ENCODE measurements at regions not wholly inside any gene's neighbourhood (a gene's known extent, or its start where the extent isn't known, plus 50 kb on each side); places are given as distances from the start of the nearest gene placed in this dataset.

DNA sequence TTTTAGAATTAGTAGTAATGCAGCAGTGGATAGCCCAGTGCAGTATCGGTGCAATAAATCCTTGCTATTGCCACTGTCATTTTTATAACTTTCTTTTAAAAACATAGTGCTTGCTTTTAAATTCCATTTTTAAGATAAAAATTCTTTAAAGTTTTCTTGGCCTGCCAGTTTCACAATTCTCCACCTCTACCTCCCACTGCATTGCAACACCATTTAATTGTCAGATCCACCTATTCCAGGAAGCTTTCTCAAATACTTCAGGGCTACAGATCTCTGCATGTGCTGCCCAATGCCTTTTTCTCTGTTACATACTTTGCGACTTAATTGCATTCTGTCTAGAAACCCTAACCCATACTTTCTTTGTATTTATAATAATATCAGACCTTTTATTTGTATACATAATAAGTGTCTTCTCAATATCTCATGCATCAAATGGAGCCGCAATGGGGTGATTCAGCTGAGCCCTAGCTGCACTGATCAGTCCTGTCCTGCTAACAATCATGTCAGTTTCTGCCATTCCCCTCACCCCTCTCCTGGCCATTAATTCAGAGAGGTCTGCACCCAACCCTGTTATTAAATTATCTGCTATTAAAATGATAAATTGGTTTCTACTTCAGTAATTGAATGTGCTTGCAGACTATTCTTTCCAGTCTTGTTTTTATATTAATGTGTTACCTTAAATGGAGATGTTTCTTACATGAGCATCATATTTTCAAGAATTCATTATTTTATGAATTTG is 193.1 kb downstream of the SLIT2 start:
- Mint-ChIP-seq H3K27me3 (no peaks in the 10 kb centered on the region), H3K36me3 (no peaks in the 10 kb centered on the region), H3K4me1 (no peaks in the 10 kb centered on the region), H3K9me3 (no peaks in the 10 kb centered on the region), H3K27ac (no peak overlapping the region), H3K4me3 (no peak overlapping the region)

DNA sequence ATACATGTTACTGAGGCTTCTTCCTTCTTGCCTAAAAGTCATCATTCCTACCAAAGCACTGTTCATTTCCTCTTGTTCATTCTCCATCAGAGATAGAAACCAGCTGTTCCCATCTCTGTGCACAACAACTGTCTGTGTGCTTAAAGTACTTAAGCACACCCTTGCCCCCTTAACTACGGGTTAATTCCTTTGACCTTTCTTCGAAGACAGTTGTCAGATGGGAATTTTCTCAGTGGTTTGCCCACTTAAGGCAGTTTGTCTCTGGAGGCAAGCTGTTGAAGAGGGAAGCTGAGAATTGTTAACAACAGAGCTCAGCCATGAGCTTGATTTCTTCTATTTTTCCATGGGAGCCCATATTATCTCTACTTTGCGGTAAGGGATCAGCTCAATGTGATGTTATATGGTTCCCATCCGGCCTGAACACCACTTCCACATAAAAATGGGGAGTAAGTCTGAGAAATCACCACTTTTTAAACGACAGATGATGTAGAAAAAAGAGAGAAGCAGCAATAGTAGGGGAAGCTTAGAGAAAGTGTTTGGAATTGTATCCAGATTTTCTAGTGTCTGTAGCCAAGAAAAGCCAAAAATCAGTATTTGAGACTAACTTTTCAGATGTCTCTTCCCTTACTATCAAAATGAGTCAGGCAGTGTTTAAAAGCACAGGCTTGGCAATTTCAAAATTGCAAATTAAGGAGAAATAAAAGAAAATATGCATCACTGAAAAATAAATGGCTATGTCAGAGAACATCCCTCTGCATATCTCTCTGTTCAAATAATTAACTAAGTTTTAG is 194.4 kb downstream of the SLIT2 start:
- Mint-ChIP-seq H3K9me3 (no peaks in the 10 kb centered on the region), H3K4me1 (no peaks in the 10 kb centered on the region), H3K27me3 (no peaks in the 10 kb centered on the region), H3K36me3 (no peaks in the 10 kb centered on the region), H3K4me3 (no peak overlapping the region), H3K27ac (no peak overlapping the region)

DNA sequence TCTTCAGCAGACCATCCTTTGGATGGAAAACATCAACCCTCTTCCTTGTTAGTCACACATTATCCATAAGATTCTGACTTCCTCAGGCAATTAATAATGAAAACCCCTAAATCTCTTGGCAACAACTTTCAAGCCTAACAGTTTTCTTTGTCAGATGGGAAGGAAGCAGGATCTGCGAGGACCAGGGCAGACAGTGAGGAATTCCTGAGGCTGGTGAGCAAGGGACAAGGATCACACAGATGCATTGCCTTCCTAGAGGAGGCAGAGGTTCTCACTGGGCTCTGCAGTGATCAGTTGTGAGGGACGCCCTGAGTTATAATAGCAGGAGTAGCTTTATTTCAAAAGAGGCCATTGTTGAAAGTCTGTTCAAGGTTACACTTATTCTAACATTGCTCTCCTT is 195.4 kb downstream of the SLIT2 start:
- H3K9me3 Mint-ChIP-seq: no peaks in the 10 kb centered on the region
- no peak overlapping the region for H3K27ac Mint-ChIP-seq
- no peaks in the 10 kb centered on the region for H3K4me1 Mint-ChIP-seq
- H3K4me3 Mint-ChIP-seq: no peak overlapping the region
- H3K27me3 Mint-ChIP-seq: no peaks in the 10 kb centered on the region
- H3K36me3 Mint-ChIP-seq: no peaks in the 10 kb centered on the region

DNA sequence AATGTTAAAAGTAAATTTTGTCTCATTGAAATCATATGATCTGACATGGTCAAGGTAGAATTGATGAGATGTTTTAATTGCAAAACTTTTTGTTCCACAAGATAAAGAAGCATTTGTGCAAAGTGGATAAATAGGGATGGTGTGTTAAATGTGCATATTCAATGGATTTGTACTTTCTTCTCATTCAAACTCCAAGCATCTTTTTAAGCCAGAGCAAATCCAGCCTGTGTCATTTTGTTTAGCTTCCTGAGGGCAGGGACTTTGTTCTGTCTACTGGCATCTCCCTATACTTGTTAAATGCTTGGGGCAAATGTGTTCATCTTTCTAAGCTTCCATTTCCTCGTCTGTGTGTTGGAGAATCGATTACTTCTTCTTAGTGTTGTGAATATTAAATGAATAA is 200.3 kb downstream of the SLIT2 start:
- H3K4me1 Mint-ChIP-seq: no peaks in the 10 kb centered on the region
- no peak overlapping the region for H3K4me3 Mint-ChIP-seq
- H3K36me3 Mint-ChIP-seq: no peaks in the 10 kb centered on the region

DNA sequence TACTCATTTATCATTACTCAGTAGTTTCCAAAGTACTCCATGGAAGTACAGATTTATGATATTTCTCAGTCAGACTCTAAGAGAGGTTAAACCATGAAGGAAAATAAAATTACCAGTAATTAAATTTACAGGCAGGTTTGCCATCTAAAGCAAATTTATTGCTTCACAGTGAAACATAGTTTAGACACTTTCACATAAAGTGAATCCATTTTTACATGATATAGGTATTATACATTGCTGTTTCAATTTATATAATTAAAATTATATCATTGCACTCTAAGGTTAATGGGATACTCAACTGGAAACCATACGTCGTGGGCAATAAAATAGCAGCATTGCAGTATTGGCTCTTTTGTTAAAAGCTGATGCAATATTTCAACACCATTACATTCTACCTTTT is 202.8 kb downstream of the SLIT2 start:
- Mint-ChIP-seq H3K27ac (no peak overlapping the region), H3K27me3 (no peaks in the 10 kb centered on the region), H3K4me1 (no peaks in the 10 kb centered on the region), H3K9me3 (no peaks in the 10 kb centered on the region), H3K36me3 (no peaks in the 10 kb centered on the region), H3K4me3 (no peak overlapping the region)

More for the DNA sequence above, 200.3 kb downstream of the SLIT2 start:
- Mint-ChIP-seq H3K27ac (no peak overlapping the region), H3K27me3 (no peaks in the 10 kb centered on the region), H3K9me3 (no peaks in the 10 kb centered on the region)

DNA sequence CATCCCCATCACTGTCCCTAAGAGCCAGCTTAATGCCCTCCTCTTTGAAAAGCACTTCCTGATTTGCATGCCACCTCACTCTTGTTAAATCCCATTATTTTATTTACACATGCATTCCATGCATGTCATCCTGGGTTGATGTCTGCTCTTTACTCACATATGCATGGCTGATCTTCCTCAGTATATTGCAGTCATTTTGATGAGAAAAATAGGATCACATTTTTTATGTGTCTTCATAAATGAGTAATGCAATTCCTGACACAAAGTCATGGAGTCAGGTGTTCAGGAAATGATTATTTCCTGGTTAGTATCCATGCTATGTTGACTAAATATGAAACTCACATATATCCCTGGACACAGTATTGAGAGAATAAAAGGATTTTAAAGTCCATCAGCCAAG is 204.7 kb downstream of the SLIT2 start:
- Mint-ChIP-seq H3K4me1 (no peaks in the 10 kb centered on the region), H3K36me3 (no peaks in the 10 kb centered on the region), H3K27ac (no peak overlapping the region)

DNA sequence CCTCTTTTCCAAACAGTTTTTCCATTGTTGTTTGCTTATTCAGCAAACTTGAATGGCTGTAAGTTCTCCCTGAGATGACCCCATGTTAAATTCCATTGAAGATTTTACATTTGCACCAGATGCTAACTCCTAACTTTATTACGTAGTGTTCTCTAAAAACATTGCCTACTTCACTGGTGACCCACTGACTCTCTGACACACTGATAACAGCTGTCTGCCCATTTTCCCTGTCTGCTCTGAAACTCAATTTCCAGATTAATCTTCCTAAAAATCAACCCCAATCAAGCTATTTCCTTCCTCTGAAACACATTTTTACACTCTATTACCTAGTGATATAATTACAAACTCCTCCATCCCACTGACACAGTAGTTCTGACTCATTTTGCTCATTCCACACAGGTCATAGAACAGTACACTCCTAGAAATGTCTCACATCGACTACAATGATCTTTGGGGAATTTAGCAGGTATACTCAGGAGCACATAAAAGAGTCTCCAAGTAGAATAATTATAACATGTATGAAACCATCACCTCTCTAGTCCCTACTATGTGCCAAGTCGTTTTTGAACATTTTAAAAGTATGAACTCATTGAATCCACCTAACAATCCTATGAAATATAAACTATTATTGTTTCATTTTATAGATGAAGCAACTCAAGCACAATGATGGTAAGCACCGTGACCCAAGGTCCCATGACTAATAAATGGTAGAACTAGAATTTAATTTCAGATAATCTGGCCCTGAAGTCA is 210.9 kb downstream of the SLIT2 start:
- no peaks in the 10 kb centered on the region for H3K4me1 Mint-ChIP-seq
- no peaks in the 10 kb centered on the region for H3K27me3 Mint-ChIP-seq
- H3K9me3 Mint-ChIP-seq: no peaks in the 10 kb centered on the region
- H3K36me3 Mint-ChIP-seq: no peaks in the 10 kb centered on the region
- H3K4me3 Mint-ChIP-seq: no peak overlapping the region
- H3K27ac Mint-ChIP-seq: no peak overlapping the region

More for the DNA sequence above, 204.7 kb downstream of the SLIT2 start:
- H3K27me3 Mint-ChIP-seq: no peaks in the 10 kb centered on the region
- H3K4me3 Mint-ChIP-seq: no peak overlapping the region
- H3K9me3 Mint-ChIP-seq: no peaks in the 10 kb centered on the region

DNA sequence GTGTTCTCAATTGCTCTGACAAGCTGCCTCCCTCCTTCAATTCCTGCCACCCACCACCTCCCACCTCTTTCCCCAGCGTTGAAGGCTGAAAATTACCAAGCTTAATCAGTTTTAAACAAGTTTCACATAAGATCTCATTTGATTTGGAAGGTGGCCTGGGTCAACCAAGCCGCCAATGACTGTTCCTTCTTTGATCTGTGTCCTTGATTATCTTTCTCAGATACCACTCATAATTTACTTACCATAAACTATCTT is 211.4 kb downstream of the SLIT2 start:
- Mint-ChIP-seq H3K36me3 (no peaks in the 10 kb centered on the region), H3K4me1 (no peaks in the 10 kb centered on the region), H3K27ac (no peak overlapping the region), H3K4me3 (no peak overlapping the region), H3K27me3 (no peaks in the 10 kb centered on the region), H3K9me3 (no peaks in the 10 kb centered on the region)

DNA sequence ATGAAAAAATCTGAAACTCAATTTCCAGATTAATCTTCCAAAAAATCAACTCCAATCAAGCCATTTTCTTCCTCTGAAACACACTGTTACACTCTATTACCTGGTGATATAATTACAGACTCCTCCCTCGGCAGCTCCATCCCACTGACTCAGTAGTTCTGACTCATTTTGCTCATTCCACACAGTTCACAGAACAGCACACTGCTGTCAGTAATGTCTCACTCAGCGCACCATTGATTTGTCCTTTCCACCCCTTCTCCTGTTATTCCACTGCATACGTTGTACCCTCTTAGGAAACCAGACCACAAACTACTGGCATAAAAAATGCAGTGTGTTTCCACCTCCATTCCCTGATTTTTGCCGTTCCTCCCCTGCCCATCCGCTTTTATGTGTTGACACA is 212.7 kb downstream of the SLIT2 start:
- Mint-ChIP-seq H3K4me1 (no peaks in the 10 kb centered on the region), H3K27me3 (no peaks in the 10 kb centered on the region), H3K27ac (no peak overlapping the region), H3K36me3 (no peaks in the 10 kb centered on the region), H3K4me3 (no peak overlapping the region), H3K9me3 (no peaks in the 10 kb centered on the region)

DNA sequence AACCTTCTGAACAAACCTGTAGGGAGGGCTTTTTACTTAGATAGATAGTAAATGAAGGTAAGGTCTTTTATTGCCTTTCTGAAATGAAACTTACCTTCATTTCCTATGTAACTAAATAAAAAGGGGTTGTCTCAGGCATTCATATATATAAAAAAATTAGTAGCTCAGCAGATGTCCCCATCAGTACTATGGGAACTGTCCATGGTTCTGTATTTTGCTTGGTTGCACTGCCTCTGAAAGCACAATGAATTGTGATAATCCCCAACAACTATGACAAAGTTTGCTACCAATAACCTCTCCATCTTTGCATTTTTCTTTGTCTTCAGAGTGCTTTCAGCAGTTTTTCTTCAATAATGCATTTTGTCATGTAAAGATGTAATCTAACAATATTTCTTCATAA is 222.4 kb downstream of the SLIT2 start:
- H3K4me1 Mint-ChIP-seq: no peaks in the 10 kb centered on the region
- H3K36me3 Mint-ChIP-seq: no peaks in the 10 kb centered on the region
- peaks cover 1% of the 10 kb centered on the region for H3K27me3 Mint-ChIP-seq
- no peak overlapping the region for H3K4me3 Mint-ChIP-seq
- no peaks in the 10 kb centered on the region for H3K9me3 Mint-ChIP-seq
- H3K27ac Mint-ChIP-seq: no peak overlapping the region

DNA sequence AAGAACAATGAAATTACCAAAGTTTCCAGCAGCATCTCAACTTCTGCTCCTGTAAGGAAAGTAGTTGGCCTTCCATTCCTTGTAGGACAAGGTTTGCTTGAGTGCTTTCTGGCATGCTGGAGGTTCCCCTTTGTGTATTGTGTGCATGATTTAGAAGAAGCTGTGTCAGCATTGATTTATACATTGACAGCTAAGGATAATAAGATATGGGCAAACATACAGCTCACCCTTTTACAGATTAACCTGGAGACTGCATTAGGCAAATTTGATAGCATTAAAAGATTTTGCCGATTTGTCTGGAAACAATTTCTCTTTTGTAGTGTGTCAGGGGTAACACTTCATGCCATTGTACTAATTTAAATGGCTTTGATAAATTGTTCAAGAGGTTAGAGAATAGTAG is 221.8 kb upstream of the PACRGL start:
- H3K27me3 Mint-ChIP-seq: no peaks in the 10 kb centered on the region
- no peaks in the 10 kb centered on the region for H3K9me3 Mint-ChIP-seq
- no peaks in the 10 kb centered on the region for H3K4me1 Mint-ChIP-seq
- no peak overlapping the region for H3K4me3 Mint-ChIP-seq
- no peaks in the 10 kb centered on the region for H3K36me3 Mint-ChIP-seq
- no peak overlapping the region for H3K27ac Mint-ChIP-seq

DNA sequence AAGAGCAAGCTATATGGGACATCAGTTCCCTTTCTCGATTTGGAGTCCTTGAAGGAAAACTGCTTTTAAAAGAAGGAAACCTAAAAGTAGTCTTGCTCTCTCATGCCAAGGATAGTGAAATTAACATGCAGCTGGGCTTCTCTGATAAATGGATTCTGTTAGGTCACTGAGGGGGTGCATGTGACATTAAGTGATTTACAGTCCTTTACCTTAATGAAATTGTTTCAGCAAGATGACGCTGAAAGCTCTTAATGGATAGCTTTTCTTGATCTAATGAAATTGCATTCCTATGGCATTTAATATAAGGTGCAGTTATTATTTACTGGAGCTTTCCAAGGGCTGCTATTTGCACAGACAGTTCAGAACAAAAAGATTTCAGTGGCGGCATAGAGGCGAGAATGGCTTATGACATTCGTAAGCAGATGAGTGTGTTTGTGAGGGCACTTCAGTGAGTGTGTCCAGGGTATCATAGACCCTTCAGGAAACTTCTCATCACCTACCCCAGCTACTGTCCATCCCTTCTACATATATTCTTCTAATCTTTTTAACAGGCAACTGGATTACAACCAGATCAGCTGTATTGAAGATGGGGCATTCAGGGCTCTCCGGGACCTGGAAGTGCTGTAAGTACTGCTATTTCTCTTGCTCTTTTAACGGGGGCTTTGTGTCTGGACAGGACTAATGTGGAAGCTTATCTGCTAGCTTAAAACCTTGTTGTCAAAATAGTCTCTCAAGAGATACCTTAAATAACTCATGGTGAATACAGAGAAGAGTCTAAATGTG is 219.9 kb upstream of the PACRGL start:
- Mint-ChIP-seq H3K9me3 (no peaks in the 10 kb centered on the region), H3K27me3 (no peaks in the 10 kb centered on the region), H3K4me3 (no peak overlapping the region), H3K27ac (no peak overlapping the region), H3K4me1 (no peaks in the 10 kb centered on the region), H3K36me3 (no peaks in the 10 kb centered on the region)

DNA sequence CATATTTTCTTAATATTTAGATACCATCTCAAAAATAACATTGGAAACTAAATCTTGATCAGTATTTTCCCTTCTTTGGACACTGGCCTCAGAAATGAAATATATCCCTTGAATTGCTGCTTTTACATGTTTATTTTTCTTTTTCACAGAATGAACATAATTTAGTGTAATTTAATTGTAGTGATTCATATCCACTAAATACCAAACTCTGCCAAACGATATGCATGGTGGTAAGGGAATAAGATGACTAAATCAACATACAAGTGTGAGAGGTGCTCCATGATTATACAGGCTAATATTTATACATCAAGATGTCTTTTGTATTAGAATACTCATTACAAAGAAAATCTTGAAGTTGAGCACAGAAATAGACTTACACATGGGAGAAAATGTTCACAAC is 216.8 kb upstream of the PACRGL start:
- H3K9me3 Mint-ChIP-seq: no peaks in the 10 kb centered on the region
- H3K4me3 Mint-ChIP-seq: no peak overlapping the region
- no peaks in the 10 kb centered on the region for H3K36me3 Mint-ChIP-seq
- no peak overlapping the region for H3K27ac Mint-ChIP-seq
- no peaks in the 10 kb centered on the region for H3K4me1 Mint-ChIP-seq
- no peaks in the 10 kb centered on the region for H3K27me3 Mint-ChIP-seq

DNA sequence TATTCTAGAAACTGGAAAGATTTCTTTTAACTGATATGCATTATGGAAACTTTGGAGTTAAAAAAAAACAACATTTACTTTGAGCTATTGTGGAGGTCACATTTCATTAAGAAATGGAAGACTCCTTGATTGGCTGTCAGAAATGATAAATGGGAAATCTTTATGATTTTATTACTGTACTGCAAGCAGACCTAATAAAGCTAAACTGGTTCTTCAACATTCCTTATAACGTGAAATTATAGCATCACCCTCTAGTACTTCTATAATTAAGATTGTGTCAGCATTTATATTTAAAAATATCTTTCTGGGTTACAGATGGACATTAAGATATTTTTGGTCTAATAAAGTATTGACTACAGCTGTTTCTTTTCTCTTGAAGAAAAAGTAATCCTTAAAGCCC is 213.8 kb upstream of the PACRGL start:
- H3K36me3 Mint-ChIP-seq: no peaks in the 10 kb centered on the region
- no peaks in the 10 kb centered on the region for H3K9me3 Mint-ChIP-seq
- H3K4me3 Mint-ChIP-seq: no peak overlapping the region
- no peaks in the 10 kb centered on the region for H3K4me1 Mint-ChIP-seq
- H3K27ac Mint-ChIP-seq: no peak overlapping the region
- H3K27me3 Mint-ChIP-seq: no peaks in the 10 kb centered on the region

DNA sequence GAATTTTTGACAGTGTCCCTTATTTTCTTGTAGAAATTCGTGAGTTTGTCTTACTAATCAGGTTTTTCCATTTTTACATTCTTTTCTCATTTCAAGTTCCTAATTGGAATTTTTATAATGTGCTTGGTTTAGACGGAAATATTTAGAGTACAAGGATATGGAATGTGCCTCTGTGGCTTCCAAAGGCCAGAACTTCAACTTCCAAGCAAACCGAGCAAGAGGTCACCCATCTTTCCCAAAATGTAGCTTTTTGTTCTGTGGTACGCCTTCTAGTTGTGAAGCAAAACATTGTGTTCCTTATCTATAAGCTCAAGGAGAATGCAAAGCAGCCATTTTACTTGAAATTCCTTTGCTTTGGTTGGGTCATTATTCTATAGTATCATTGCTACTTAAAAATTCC is 212.8 kb upstream of the PACRGL start:
- Mint-ChIP-seq H3K36me3 (no peaks in the 10 kb centered on the region), H3K4me1 (no peaks in the 10 kb centered on the region), H3K27me3 (no peaks in the 10 kb centered on the region), H3K4me3 (no peak overlapping the region), H3K9me3 (no peaks in the 10 kb centered on the region), H3K27ac (no peak overlapping the region)

DNA sequence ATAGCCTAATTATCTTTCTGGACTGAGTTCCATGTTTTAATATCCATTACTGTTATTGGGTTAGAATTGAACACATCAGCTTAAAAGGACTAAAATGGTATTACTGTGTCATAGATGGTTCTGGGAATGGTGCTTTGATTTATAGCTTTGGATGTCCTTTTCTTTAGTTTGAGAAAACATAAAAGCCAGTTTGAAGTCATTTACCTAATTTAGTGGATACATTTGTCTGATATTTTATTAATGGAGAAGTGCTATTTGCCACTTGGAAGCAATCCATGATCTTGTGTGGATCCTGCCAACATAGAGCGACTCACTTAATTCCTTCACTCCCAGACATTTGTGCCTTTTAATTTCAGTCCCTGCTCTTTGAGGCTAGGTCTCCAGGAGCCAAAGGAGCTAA is 212.4 kb upstream of the PACRGL start:
- H3K27me3 Mint-ChIP-seq: no peaks in the 10 kb centered on the region
- H3K4me3 Mint-ChIP-seq: no peak overlapping the region
- no peak overlapping the region for H3K27ac Mint-ChIP-seq
- no peaks in the 10 kb centered on the region for H3K36me3 Mint-ChIP-seq
- H3K4me1 Mint-ChIP-seq: no peaks in the 10 kb centered on the region
- no peaks in the 10 kb centered on the region for H3K9me3 Mint-ChIP-seq
